ENCODE measurements at regions not wholly inside any gene's neighbourhood (a gene's known extent, or its start where the extent isn't known, plus 50 kb on each side); places are given as distances from the start of the nearest gene placed in this dataset.

DNA sequence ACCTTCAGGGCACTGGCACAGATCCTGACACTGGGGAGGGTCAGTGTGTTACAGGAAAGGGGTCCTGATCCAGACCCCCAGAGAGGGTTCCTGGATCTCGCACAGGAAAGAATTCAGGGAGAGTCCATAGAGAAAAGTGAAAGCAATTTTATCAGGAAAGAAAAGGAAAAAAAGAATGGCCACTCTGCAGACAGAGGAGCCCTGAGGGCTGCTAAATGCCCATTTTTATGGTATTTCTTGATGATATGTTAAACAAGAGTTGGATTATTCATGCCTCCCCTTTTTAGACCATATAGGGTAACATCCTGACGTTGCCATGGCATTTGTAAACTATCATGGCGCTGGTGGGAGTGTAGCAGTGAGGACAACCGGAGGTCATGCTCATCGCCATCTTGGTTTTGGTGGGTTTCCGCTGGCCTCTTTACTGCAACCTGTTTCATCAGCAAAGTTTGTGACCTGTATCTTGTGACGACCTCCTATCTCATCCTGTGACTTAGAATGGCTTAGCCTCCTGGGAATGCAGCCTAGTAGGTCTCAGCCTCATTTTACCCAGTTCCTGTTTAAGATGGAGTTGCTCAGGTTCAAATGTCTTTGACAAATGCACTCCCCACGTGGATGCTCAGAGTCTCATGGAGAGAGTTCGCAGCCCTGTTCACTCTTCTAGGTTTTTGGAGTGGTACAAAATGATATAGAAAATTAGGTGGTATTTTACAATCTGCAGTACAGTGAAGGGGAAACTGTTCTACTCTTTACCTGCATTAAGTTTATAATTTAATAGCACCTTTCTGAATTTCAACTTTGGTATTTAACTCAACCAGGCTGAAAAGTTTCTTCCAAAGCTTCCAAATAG, 1363.7 kb upstream of the TMEM132C start:
- 28% methylated on average over 9 of the region's 9 CpGs for WGBS (ENCODE audit: insufficient coverage, insufficient replicate concordance, low lambda C conversion rate, missing lambda C conversion rate)
- RAD21 ChIA-PET (ENCODE audit: unreplicated experiment), result no interaction called here
- Histone ChIP-seq H3K4me2 (ENCODE audit: control insufficient read depth, insufficient read depth) (no peak overlapping the region), H3K4me1 (ENCODE audit: control insufficient read depth, insufficient read depth, low read length) (no peaks in the 10 kb centered on the region), H3K9me3 (replicated peaks; ENCODE audit: control insufficient read depth, insufficient read depth, low read length) (no peaks in the 10 kb centered on the region; the same call in 2 of the 3 replicates), H3K9ac (ENCODE audit: control insufficient read depth, insufficient read depth, low read length) (no peak overlapping the region), H3K27ac (ENCODE audit: control insufficient read depth, insufficient read depth) (no peak overlapping the region), H2AFZ (ENCODE audit: control insufficient read depth, low read depth, low read length) (no peak overlapping the region), H3K27me3 (replicated peaks in 1 of 2; ENCODE audit: control insufficient read depth in 2 of 2, insufficient read depth in 2 of 2, low read length in 1 of 2) (no peaks in the 10 kb centered on the region), H3K79me2 (ENCODE audit: control insufficient read depth, insufficient read depth, low read length) (no peaks in the 10 kb centered on the region), H4K20me1 (ENCODE audit: control insufficient read depth, insufficient read depth) (no peaks in the 10 kb centered on the region), H3K36me3 (ENCODE audit: control insufficient read depth in 2 of 2, insufficient read depth in 2 of 2, low read length in 1 of 2) (no peaks in the 10 kb centered on the region), H3K4me3 (no peak overlapping the region)
- ATAC-seq (no peak), DNase-seq (ENCODE audit: low read depth, low spot score) (no peak), FAIRE-seq (no peak)
- CTCF ChIA-PET, result no interaction called here
- TF ChIP-seq EGR1 (IDR thresholded peaks at IDR 0.05; ENCODE audit: borderline replicate concordance in 1 of 2, low read depth in 2 of 2, low read length in 2 of 2), result no peak
- no peak for TF ChIP-seq MLLT1 (IDR thresholded peaks at IDR 0.05)
- TF ChIP-seq NR2C2 (IDR thresholded peaks at IDR 0.05; ENCODE audit: borderline replicate concordance, control insufficient read depth, insufficient read length, low read depth), result no peak
- TF ChIP-seq, protein P1, sequence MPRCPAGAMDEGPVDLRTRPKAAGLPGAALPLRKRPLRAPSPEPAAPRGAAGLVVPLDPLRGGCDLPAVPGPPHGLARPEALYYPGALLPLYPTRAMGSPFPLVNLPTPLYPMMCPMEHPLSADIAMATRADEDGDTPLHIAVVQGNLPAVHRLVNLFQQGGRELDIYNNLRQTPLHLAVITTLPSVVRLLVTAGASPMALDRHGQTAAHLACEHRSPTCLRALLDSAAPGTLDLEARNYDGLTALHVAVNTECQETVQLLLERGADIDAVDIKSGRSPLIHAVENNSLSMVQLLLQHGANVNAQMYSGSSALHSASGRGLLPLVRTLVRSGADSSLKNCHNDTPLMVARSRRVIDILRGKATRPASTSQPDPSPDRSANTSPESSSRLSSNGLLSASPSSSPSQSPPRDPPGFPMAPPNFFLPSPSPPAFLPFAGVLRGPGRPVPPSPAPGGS (IDR thresholded peaks at IDR 0.05; ENCODE audit: borderline replicate concordance, insufficient read depth, low read depth, low read length, poor library complexity, severe bottlenecking), result no peak
- TF ChIP-seq SRF (IDR thresholded peaks at IDR 0.05; ENCODE audit: low read depth in 2 of 2, low read length in 2 of 2), result no peak
- TF ChIP-seq NR2F1 (conservative IDR thresholded peaks at IDR 0.05), result no peak
- no peak for TF ChIP-seq POLR2AphosphoS2 (IDR thresholded peaks at IDR 0.05; ENCODE audit: low read depth, low read length)
- TF ChIP-seq SIN3A (IDR thresholded peaks at IDR 0.05; ENCODE audit: low read depth, low read length), result no peak
- no peak for TF ChIP-seq E2F8 (IDR thresholded peaks at IDR 0.05; ENCODE audit: low read depth, partially characterized antibody)
- TF ChIP-seq ZNF24 (IDR thresholded peaks at IDR 0.05), result no peak
- TF ChIP-seq GATAD2B (conservative IDR thresholded peaks at IDR 0.05; ENCODE audit: low read depth), result no peak
- intact Hi-C loops (cut with micrococcal nuclease; ENCODE audit: unreplicated experiment), result no loop called here
- POLR2A ChIA-PET, result no interaction called here
- no TSS peak for BruUV-seq (replicated peaks)
- in situ Hi-C loops (cut with MboI), result no loop called here
- SMC1A ChIA-PET (ENCODE audit: uncharacterized antibody, unreplicated experiment), result no interaction called here
